ENCODE measurements at regions not wholly inside any gene's neighbourhood (a gene's known extent, or its start where the extent isn't known, plus 50 kb on each side); places are given as distances from the start of the nearest gene placed in this dataset.
"Not testable (repeated sequence)": the region's sequence is repeated elsewhere in the genome, so short reads cannot be mapped to it uniquely, and the experiment has no call there.

GRCh38 chr2:62325398-62325797 is 129.5 kb downstream of the B3GNT2 start:
- no peak for DNase-seq

GRCh38 chr2:62321380-62322289 is 125.7 kb downstream of the B3GNT2 start:
- no peak for DNase-seq

- DNase-seq = no peak
These were observed 124.9 kb downstream of the B3GNT2 start for GRCh38 chr2:62320657-62321357.

GRCh38 chr2:62320137-62320536 is 124.2 kb downstream of the B3GNT2 start:
- DNase-seq = not testable (repeated sequence)

GRCh38 chr2:62319070-62319469 is 123.2 kb downstream of the B3GNT2 start:
- no peak for DNase-seq

GRCh38 chr2:62315476-62315875 is 119.6 kb downstream of the B3GNT2 start:
- DNase-seq = no peak

GRCh38 chr2:62314291-62314690 is 118.4 kb downstream of the B3GNT2 start:
- DNase-seq = no peak

- no peak for DNase-seq
These were observed 117.7 kb downstream of the B3GNT2 start for GRCh38 chr2:62313449-62314227.

- no peak for DNase-seq
These were observed 113.7 kb downstream of the B3GNT2 start for GRCh38 chr2:62309465-62310091.

GRCh38 chr2:62309081-62309464 is 113.2 kb downstream of the B3GNT2 start:
- DNase-seq = no peak

GRCh38 chr2:62307469-62308389 is 111.8 kb downstream of the B3GNT2 start:
- no peak for DNase-seq

GRCh38 chr2:62306751-62307468 is 111.0 kb downstream of the B3GNT2 start:
- peak in 1 of 2 donors; percentile 14 for DNase-seq

- DNase-seq = no peak
These were observed 109.7 kb downstream of the B3GNT2 start for GRCh38 chr2:62305421-62306176.

- DNase-seq = no peak
These were observed 108.8 kb downstream of the B3GNT2 start for GRCh38 chr2:62304429-62305417.

GRCh38 chr2:62303788-62304187 is 107.9 kb downstream of the B3GNT2 start:
- DNase-seq = no peak

- no peak for DNase-seq
These were observed 106.9 kb downstream of the B3GNT2 start for GRCh38 chr2:62302631-62303435.

- no peak for DNase-seq
These were observed 105.0 kb downstream of the B3GNT2 start for GRCh38 chr2:62300925-62301324.

GRCh38 chr2:62297624-62298010 is 101.7 kb downstream of the B3GNT2 start:
- no peak for DNase-seq

Measured in hippocampal formation (tissue), 2 donors.